ENCODE measurements at regions not wholly inside any gene's neighbourhood (a gene's known extent, or its start where the extent isn't known, plus 50 kb on each side); places are given as distances from the start of the nearest gene placed in this dataset.

DNA sequence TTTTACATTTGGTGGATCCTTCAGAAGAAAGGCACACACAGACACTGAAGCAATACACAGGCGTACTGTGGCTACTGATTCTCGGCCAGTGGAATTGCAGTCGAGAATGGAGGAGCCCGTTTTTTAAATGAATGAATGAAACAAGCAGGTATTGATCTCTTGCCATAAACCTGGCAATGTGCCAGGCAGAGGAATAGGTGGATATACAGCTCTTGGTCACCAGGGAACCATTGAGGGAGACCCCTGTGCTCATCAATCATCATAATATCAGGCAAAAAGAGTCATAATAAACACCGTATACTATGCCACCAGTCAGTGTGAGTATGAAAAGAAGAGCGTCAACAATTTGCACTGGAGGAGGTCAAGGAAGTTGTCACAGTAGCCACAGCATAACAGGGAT, 140.3 kb upstream of the FOXF1 start:
- no peak overlapping the region for H3K4me3 ChIP-seq (ENCODE audit: low read depth, low read length)
- DNase-seq (ENCODE audit: low read depth) = no peak
- TF ChIP-seq CTCF (IDR thresholded peaks at IDR 0.05; ENCODE audit: insufficient read depth, low read depth, low read length, missing control alignments) = no peak

- no peak for DNase-seq (ENCODE audit: low read depth)
- TF ChIP-seq CTCF (IDR thresholded peaks at IDR 0.05; ENCODE audit: insufficient read depth, low read depth, low read length, missing control alignments) = no peak
- no peak overlapping the region for H3K4me3 ChIP-seq (ENCODE audit: low read depth, low read length)
These were observed 139.1 kb upstream of the FOXF1 start for GRCh38 chr16:86371083-86371803.

GRCh38 chr16:86372193-86372592, 138.1 kb upstream of the FOXF1 start:
- TF ChIP-seq CTCF (IDR thresholded peaks at IDR 0.05; ENCODE audit: insufficient read depth, low read depth, low read length, missing control alignments) = no peak
- no peak overlapping the region for H3K4me3 ChIP-seq (ENCODE audit: low read depth, low read length)
- DNase-seq (ENCODE audit: low read depth) = no peak

DNA sequence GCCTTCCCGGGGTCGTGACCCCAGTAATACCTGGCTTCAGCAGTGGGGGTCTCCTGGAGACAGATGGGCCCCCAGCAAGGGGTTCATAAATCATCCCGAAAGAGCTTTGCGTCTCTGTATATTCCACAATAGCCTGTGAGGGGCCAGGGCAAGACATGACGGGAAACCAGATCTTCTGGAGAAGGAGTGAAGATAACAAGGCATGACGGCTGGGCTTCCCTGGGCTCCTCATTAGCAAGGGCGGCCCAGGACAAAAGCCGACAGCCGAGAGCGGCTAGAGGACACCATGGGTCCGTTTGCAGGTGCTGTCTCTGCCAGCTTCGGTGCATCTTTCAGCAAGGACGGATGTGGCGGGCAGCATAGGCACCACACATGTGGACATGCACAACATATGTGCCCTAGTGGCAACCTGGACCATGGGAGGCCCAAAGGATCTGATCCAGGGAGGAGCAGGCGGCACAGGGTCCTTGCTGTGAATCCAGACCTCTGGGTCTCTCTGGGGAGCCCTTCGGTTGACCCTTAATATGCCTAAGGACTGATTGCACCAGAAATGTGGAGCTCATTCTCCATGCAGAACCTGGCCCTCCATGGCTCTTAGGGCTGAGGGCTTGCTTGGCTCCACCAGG, 136.9 kb upstream of the FOXF1 start:
- H3K4me3 ChIP-seq (ENCODE audit: low read depth, low read length) = no peak overlapping the region
- TF ChIP-seq CTCF (IDR thresholded peaks at IDR 0.05; ENCODE audit: insufficient read depth, low read depth, low read length, missing control alignments) = no peak
- no peak for DNase-seq (ENCODE audit: low read depth)

DNA sequence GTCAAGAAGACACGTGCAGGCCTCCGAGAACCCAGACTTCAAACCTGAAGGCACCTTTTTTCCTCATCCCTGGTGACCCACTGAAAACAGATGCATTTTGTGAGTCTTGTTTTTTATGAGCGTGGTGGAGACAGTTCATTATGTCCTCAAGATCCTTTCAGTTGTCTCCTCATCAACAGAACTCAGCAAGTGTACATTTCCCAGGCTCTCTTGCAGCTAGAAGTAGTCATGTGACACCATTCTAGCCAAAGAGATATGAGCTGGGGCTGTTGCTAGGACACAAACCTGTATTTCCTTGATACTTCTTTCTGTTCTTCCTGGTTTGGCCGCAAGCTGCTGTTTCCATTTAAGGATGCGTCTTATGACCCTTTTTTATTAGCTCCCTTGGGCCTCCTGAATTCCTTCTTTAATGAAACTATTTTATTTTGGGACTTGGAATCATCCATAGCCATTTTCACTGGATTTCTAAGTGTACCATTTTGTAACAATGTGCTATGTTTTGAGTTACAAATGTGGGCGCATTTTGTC, 135.7 kb upstream of the FOXF1 start:
- H3K4me3 ChIP-seq (ENCODE audit: low read depth, low read length) = no peak overlapping the region
- no peak for TF ChIP-seq CTCF (IDR thresholded peaks at IDR 0.05; ENCODE audit: insufficient read depth, low read depth, low read length, missing control alignments)
- DNase-seq (ENCODE audit: low read depth) = no peak

GRCh38 chr16:86375364-86375763, 135.0 kb upstream of the FOXF1 start:
- no peak for DNase-seq (ENCODE audit: low read depth)
- H3K4me3 ChIP-seq (ENCODE audit: low read depth, low read length) = no peak overlapping the region
- no peak for TF ChIP-seq CTCF (IDR thresholded peaks at IDR 0.05; ENCODE audit: insufficient read depth, low read depth, low read length, missing control alignments)
